IMR-90 (cell line): ENCODE measurements at regions not wholly inside any gene's neighbourhood (a gene's known extent, or its start where the extent isn't known, plus 50 kb on each side); places are given as distances from the start of the nearest gene placed in this dataset.

ENCODE experiments used
- ATAC-seq: fragments of 200-7000 bp; cut with Tn5 transposase; 2 replicates; pipeline ENCODE4 v1.9.1; 2020; ENCODE audit warnings: low read depth, mild to moderate bottlenecking, moderate library complexity
- BruUV-seq: library from RNA; stranded (reverse); fragments of 400-500 nt; replicated peaks from 2 replicates; lab custom pipeline; 2021; lab: Mats Ljungman, UMichigan
- CTCF ChIA-PET: fragments of 300-600 bp; formaldehyde crosslinking; extraction: SDS; loops from one replicate; lab custom pipeline; 2021; ENCODE audit warnings: antibody characterized with exemption; lab: Yijun Ruan, JAX
- POLR2A ChIA-PET: fragments of 300-600 bp; sonication (Branson Sonifier 250); formaldehyde crosslinking; loops from one replicate; lab custom pipeline; 2022; ENCODE audit warnings: antibody characterized with exemption; ENCODE audit not compliant: unreplicated experiment; lab: Charles Lee
- DNase-seq: peaks from one replicate; pipeline ENCODE4 v3.0.0; 2013
- H2AFZ ChIP-seq: replicated peaks from 2 replicates; pipeline ENCODE3; 2013; ENCODE audit warnings: low read length, mild to moderate bottlenecking; ENCODE audit not compliant: poor library complexity
- H2AK5ac ChIP-seq: 2 replicates; pipeline ENCODE4 v1.6.1; 2013; ENCODE audit warnings: low read depth, low read length, inconsistent platforms
- H2AK9ac ChIP-seq: replicated peaks from 2 replicates; pipeline ENCODE3; 2013; ENCODE audit warnings: mild to moderate bottlenecking, low read depth, low read length, moderate library complexity; ENCODE audit not compliant: poor library complexity
- H2BK120ac ChIP-seq: 2 replicates; pipeline ENCODE4 v1.6.1; 2013; ENCODE audit warnings: low read depth, low read length, inconsistent platforms
- H2BK15ac ChIP-seq: 3 replicates; pipeline ENCODE4 v1.6.1; 2013; ENCODE audit warnings: low read depth, low read length, inconsistent platforms
- H2BK20ac ChIP-seq: 2 replicates; pipeline ENCODE4 v1.6.1; 2013; ENCODE audit warnings: low read depth, mild to moderate bottlenecking, inconsistent platforms, low read length, moderate library complexity
- H2BK5ac ChIP-seq: 2 replicates; pipeline ENCODE4 v1.6.1; 2013; ENCODE audit warnings: mild to moderate bottlenecking, low read depth, low read length, inconsistent platforms; ENCODE audit not compliant: poor library complexity, severe bottlenecking
- H3K14ac ChIP-seq: replicated peaks from 2 replicates; pipeline ENCODE4 v1.6.1; 2013; ENCODE audit warnings: low read depth, low read length, inconsistent platforms
- H3K18ac ChIP-seq: 2 replicates; pipeline ENCODE4 v1.6.1; 2013; ENCODE audit warnings: low read depth, low read length, control low read depth
- H3K23ac ChIP-seq: 2 replicates; pipeline ENCODE4 v1.6.1; 2013; ENCODE audit warnings: low read depth, low read length, inconsistent platforms
- H3K27ac ChIP-seq: 2 replicates; pipeline ENCODE4 v1.5.1; 2013; ENCODE audit warnings: mild to moderate bottlenecking, control low read depth, low read length; ENCODE audit not compliant: insufficient read depth
- H3K27me3 ChIP-seq: 2 replicates; pipeline ENCODE4 v1.6.1; 2013; ENCODE audit warnings: low read length; ENCODE audit not compliant: control insufficient read depth, insufficient read depth
- H3K36me3 ChIP-seq: 2 replicates; pipeline ENCODE4 v1.6.1; 2013; ENCODE audit warnings: low read length, mixed read lengths; ENCODE audit not compliant: control insufficient read depth, insufficient read depth
- H3K4ac ChIP-seq: 2 replicates; pipeline ENCODE4 v1.6.1; 2013; ENCODE audit warnings: low read depth, low read length, inconsistent platforms
- H3K4me1 ChIP-seq: 2 replicates; pipeline ENCODE4 v1.6.1; 2013; ENCODE audit warnings: low read length, mixed read lengths; ENCODE audit not compliant: control insufficient read depth, insufficient read depth
- H3K4me2 ChIP-seq: 2 replicates; pipeline ENCODE4 v1.6.1; 2013; ENCODE audit warnings: low read depth, mild to moderate bottlenecking, control low read depth, low read length, moderate library complexity
- H3K4me3 ChIP-seq: 2 replicates; pipeline ENCODE4 v1.5.1; 2013; ENCODE audit warnings: low read depth, mild to moderate bottlenecking, control low read depth, low read length, moderate library complexity; ENCODE audit not compliant: insufficient read depth
- H3K56ac ChIP-seq: 2 replicates; pipeline ENCODE4 v1.6.1; 2013; ENCODE audit warnings: low read length, inconsistent platforms; ENCODE audit not compliant: insufficient read depth; ENCODE audit errors: extremely low read depth
- H3K79me1 ChIP-seq, 2 experiments: 2 replicates each; pipeline ENCODE4 v1.6.1; 2013; ENCODE audit warnings: low read length in 2 of 2, inconsistent platforms in 1 of 2, low read depth in 1 of 2
- H3K9ac ChIP-seq: 2 replicates; pipeline ENCODE4 v1.6.1; 2013; ENCODE audit warnings: low read depth, low read length, control low read depth
- H3K9me1 ChIP-seq: 2 replicates; pipeline ENCODE4 v1.6.1; 2013; ENCODE audit warnings: low read length, inconsistent platforms; ENCODE audit not compliant: insufficient read depth
- H3K9me3 ChIP-seq: 2 replicates; pipeline ENCODE4 v1.6.1; 2013; ENCODE audit warnings: low read length; ENCODE audit not compliant: control insufficient read depth, insufficient read depth
- H4K20me1 ChIP-seq: 2 replicates; pipeline ENCODE4 v1.6.1; 2013; ENCODE audit warnings: low read length, inconsistent platforms; ENCODE audit not compliant: insufficient read depth
- H4K5ac ChIP-seq: 2 replicates; pipeline ENCODE4 v1.6.1; 2013; ENCODE audit warnings: mild to moderate bottlenecking, low read depth, low read length, control low read depth
- H4K8ac ChIP-seq, 2 experiments: 2 replicates each; pipeline ENCODE4 v1.6.1; 2013; ENCODE audit warnings: low read depth in 2 of 2, low read length in 2 of 2, control low read depth in 1 of 2, inconsistent platforms in 1 of 2
- H4K91ac ChIP-seq: 2 replicates; pipeline ENCODE4 v1.6.1; 2013; ENCODE audit warnings: low read depth, low read length, inconsistent platforms; ENCODE audit not compliant: insufficient read depth
- BHLHE40 ChIP-seq: fragments of 150-350 bp; IDR thresholded peaks from 2 replicates; pipeline ENCODE4 v1.6.1; 2016; ENCODE audit warnings: mild to moderate bottlenecking, low read depth, low read length
- CEBPB ChIP-seq: IDR thresholded peaks from 2 replicates; pipeline ENCODE4 v1.6.1; 2012; ENCODE audit warnings: low read depth, low read length, improper control_type of control experiment
- CHD1 ChIP-seq: IDR thresholded peaks from 2 replicates; pipeline ENCODE4 v1.6.1; 2012; ENCODE audit warnings: low read depth, low read length, improper control_type of control experiment
- FOS ChIP-seq: fragments of 150-350 bp; IDR thresholded peaks from 2 replicates; pipeline ENCODE4 v1.6.1; 2016; ENCODE audit warnings: low read depth, low read length
- MAFK ChIP-seq: IDR thresholded peaks from 2 replicates; pipeline ENCODE4 v1.6.1; 2012; ENCODE audit warnings: low read depth, low read length, improper control_type of control experiment
- MAZ ChIP-seq: IDR thresholded peaks from 2 replicates; pipeline ENCODE4 v1.6.1; 2012; ENCODE audit warnings: low read depth, mild to moderate bottlenecking, low read length, improper control_type of control experiment, moderate library complexity, borderline replicate concordance
- MXI1 ChIP-seq: IDR thresholded peaks from 2 replicates; pipeline ENCODE4 v1.6.1; 2012; ENCODE audit warnings: low read depth, mild to moderate bottlenecking, low read length, moderate library complexity, borderline replicate concordance
- NFE2L2 ChIP-seq: fragments of 150-350 bp; IDR thresholded peaks from 2 replicates; pipeline ENCODE4 v1.6.1; 2016; ENCODE audit warnings: low read depth, mild to moderate bottlenecking, low read length
- POLR2A ChIP-seq: IDR thresholded peaks from 2 replicates; pipeline ENCODE4 v1.6.1; 2012; ENCODE audit warnings: mild to moderate bottlenecking, low read depth, low read length
- RCOR1 ChIP-seq: IDR thresholded peaks from 2 replicates; pipeline ENCODE4 v1.6.1; 2012; ENCODE audit warnings: mild to moderate bottlenecking, low read length, improper control_type of control experiment; ENCODE audit not compliant: insufficient replicate concordance
- RFX5 ChIP-seq: IDR thresholded peaks from 2 replicates; pipeline ENCODE4 v1.8.0; 2012; ENCODE audit warnings: low read depth, mild to moderate bottlenecking, low read length, moderate library complexity
- SMC3 ChIP-seq: fragments of 150-350 bp; IDR thresholded peaks from 2 replicates; pipeline ENCODE4 v1.6.1; 2016; ENCODE audit warnings: low read depth, mild to moderate bottlenecking, antibody characterized with exemption, low read length, moderate library complexity
- WGBS, 2 experiments: methylation state at CpG; one replicate each; pipeline versions ENCODE4 v1.1.5 to v1.1.7; 2013; ENCODE audit warnings: missing lambda C conversion rate in 2 of 2; ENCODE audit not compliant: insufficient read length in 1 of 2; ENCODE audit errors: extremely low coverage in 2 of 2; 5-methylcytosine and 5-hydroxymethylcytosine counted together
- dilution Hi-C: fragments of 300-500 bp; cut with HindIII; formaldehyde crosslinking; loops from one replicate; pipeline ENCODE4 v1.14.3; 2018; ENCODE audit warnings: low sequenced_read_pairs; ENCODE audit not compliant: unreplicated experiment
- in situ Hi-C: fragments of 300-500 bp; cut with MboI; formaldehyde crosslinking; loops from 3 replicates; pipeline ENCODE4 v1.14.3; 2019; ENCODE audit warnings: low sequenced_read_pairs, inconsistent platforms, mixed read lengths
- intact Hi-C: fragments of 100-400 bp; cut with micrococcal nuclease; formaldehyde crosslinking; loops from 2 replicates; pipeline ENCODE4 v1.10.0; 2022
- TF ChIP-seq, protein P1 (sequence below): fragments of 150-350 bp; IDR thresholded peaks from 2 replicates; pipeline ENCODE4 v1.6.1; 2016; ENCODE audit warnings: low read depth, mild to moderate bottlenecking, low read length, moderate library complexity, borderline replicate concordance
- TF ChIP-seq, protein P2 (sequence below): fragments of 150-350 bp; IDR thresholded peaks from 2 replicates; pipeline ENCODE4 v1.6.1; 2017; ENCODE audit warnings: mild to moderate bottlenecking, antibody characterized with exemption, low read length, low read depth

DNA sequence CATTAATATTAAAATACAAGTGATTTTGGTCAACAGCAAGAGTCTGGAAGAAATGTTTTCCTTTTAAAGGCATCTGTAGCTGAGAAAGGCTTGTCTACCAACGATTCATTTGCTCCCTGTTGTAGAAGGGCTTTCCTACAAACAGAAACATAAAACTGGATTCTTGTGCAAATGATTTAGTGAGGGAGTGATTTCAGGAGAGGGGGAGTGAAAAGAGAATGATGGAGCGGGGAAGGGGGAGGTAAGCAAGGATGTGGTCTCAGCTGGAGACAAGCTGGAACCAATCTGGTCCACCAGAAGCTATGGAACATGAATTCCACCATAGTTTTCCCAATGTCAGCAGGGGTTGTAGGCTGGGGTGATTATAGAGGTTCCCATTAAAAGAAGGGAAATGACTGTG, 196.3 kb downstream of the FBXO4 start:
- H3K9ac ChIP-seq: no peak overlapping the region
- DNase-seq (no peak), ATAC-seq (no peak)
- no peaks in the 10 kb centered on the region for H3K9me3 ChIP-seq
- no peak overlapping the region for H2AK5ac ChIP-seq
- no peak overlapping the region for H3K23ac ChIP-seq
- H2BK15ac ChIP-seq: no peak overlapping the region
- no peak overlapping the region for H4K8ac ChIP-seq
- no peaks in the 10 kb centered on the region for H4K20me1 ChIP-seq
- H3K14ac ChIP-seq: no peak overlapping the region
- dilution Hi-C loops: no loop called here
- H3K36me3 ChIP-seq: no peaks in the 10 kb centered on the region
- H2BK120ac ChIP-seq: no peak overlapping the region
- TF ChIP-seq CHD1: no peak
- no peak for TF ChIP-seq RFX5
- no peak for TF ChIP-seq MAZ
- no peak for TF ChIP-seq MXI1
- no peak for TF ChIP-seq MAFK
- no peak for TF ChIP-seq NFE2L2
- TF ChIP-seq, protein P1, sequence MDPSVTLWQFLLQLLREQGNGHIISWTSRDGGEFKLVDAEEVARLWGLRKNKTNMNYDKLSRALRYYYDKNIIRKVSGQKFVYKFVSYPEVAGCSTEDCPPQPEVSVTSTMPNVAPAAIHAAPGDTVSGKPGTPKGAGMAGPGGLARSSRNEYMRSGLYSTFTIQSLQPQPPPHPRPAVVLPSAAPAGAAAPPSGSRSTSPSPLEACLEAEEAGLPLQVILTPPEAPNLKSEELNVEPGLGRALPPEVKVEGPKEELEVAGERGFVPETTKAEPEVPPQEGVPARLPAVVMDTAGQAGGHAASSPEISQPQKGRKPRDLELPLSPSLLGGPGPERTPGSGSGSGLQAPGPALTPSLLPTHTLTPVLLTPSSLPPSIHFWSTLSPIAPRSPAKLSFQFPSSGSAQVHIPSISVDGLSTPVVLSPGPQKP: no peak
- no peak for TF ChIP-seq CEBPB
- no peak for TF ChIP-seq SMC3
- TF ChIP-seq RCOR1: no peak
- no peak for TF ChIP-seq FOS
- TF ChIP-seq, protein P2, sequence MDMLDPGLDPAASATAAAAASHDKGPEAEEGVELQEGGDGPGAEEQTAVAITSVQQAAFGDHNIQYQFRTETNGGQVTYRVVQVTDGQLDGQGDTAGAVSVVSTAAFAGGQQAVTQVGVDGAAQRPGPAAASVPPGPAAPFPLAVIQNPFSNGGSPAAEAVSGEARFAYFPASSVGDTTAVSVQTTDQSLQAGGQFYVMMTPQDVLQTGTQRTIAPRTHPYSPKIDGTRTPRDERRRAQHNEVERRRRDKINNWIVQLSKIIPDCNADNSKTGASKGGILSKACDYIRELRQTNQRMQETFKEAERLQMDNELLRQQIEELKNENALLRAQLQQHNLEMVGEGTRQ: no peak
- no peak for TF ChIP-seq BHLHE40
- TF ChIP-seq POLR2A: no peak
- no peak overlapping the region for H2AK9ac ChIP-seq
- H3K27me3 ChIP-seq: no peaks in the 10 kb centered on the region
- no peak overlapping the region for H4K5ac ChIP-seq
- no peak overlapping the region for H4K91ac ChIP-seq
- H3K79me1 ChIP-seq: no peaks in the 10 kb centered on the region
- H2AFZ ChIP-seq: no peak overlapping the region
- in situ Hi-C loops: no loop called here
- no peak overlapping the region for H3K4ac ChIP-seq
- no peak overlapping the region for H3K4me3 ChIP-seq
- H3K18ac ChIP-seq: no peak overlapping the region
- H2BK5ac ChIP-seq: no peak overlapping the region
- no peak overlapping the region for H2BK20ac ChIP-seq
- intact Hi-C loops: no loop called here
- BruUV-seq: no TSS peak
- no peak overlapping the region for H3K27ac ChIP-seq
- POLR2A ChIA-PET: no interaction called here
- no peak overlapping the region for H3K4me2 ChIP-seq
- no peaks in the 10 kb centered on the region for H3K9me1 ChIP-seq
- no peak overlapping the region for H3K56ac ChIP-seq
- no CpG with 5 or more reads among the region's 2 CpGs for WGBS, 2 experiments
- no peaks in the 10 kb centered on the region for H3K4me1 ChIP-seq
- CTCF ChIA-PET: no interaction called here
